Stimulated activated CD4-positive, alpha-beta T cell treated with anti-CD3 and anti-CD28 coated beads, TNF-alpha, amount 100 ng/mL, for 24 hours (primary cell): ENCODE measurements at regions not wholly inside any gene's neighbourhood (a gene's known extent, or its start where the extent isn't known, plus 50 kb on each side); places are given as distances from the start of the nearest gene placed in this dataset.

Experiments used
- DNase-seq, 3 experiments: peaks; one replicate each; pipeline ENCODE4 v3.0.0-alpha.2; 2020; ENCODE audit warnings: low read depth in 3 of 3

GRCh38 chr6:45791211-45792168 is 224.2 kb downstream of the CLIC5 start:
- DNase-seq, result no peak

GRCh38 chr6:45789238-45789637 is 226.4 kb downstream of the CLIC5 start:
- DNase-seq, result no peak

- DNase-seq, result no peak
These were observed 228.3 kb downstream of the CLIC5 start for GRCh38 chr6:45787384-45787783.

- no peak for DNase-seq
These were observed 229.3 kb downstream of the CLIC5 start for GRCh38 chr6:45786355-45786781.

- DNase-seq, result no peak
These were observed 231.4 kb downstream of the CLIC5 start for GRCh38 chr6:45784250-45784649.

- DNase-seq, result no peak
These were observed 231.9 kb downstream of the CLIC5 start for GRCh38 chr6:45783716-45784115.

- no peak for DNase-seq
These were observed 233.8 kb downstream of the CLIC5 start for GRCh38 chr6:45781890-45782289.

- no peak for DNase-seq
These were observed 235.1 kb downstream of the CLIC5 start for GRCh38 chr6:45780523-45780922.

- no peak for DNase-seq
These were observed 240.5 kb downstream of the CLIC5 start for GRCh38 chr6:45775026-45775697.

- no peak for DNase-seq
These were observed 241.8 kb downstream of the CLIC5 start for GRCh38 chr6:45773906-45774305.

- no peak for DNase-seq
These were observed 242.7 kb downstream of the CLIC5 start for GRCh38 chr6:45772886-45773495.

GRCh38 chr6:45772051-45772450 is 243.6 kb downstream of the CLIC5 start:
- no peak for DNase-seq

GRCh38 chr6:45763281-45763680 is 252.4 kb downstream of the CLIC5 start:
- DNase-seq, result no peak

GRCh38 chr6:45759472-45759810 is 256.2 kb downstream of the CLIC5 start:
- no peak for DNase-seq

GRCh38 chr6:45758787-45759471 is 256.7 kb downstream of the CLIC5 start:
- no peak for DNase-seq

- DNase-seq, result no peak
These were observed 258.1 kb downstream of the CLIC5 start for GRCh38 chr6:45757443-45758130.

GRCh38 chr6:45756606-45757005 is 259.1 kb downstream of the CLIC5 start:
- no peak for DNase-seq

GRCh38 chr6:45754432-45754831 is 261.2 kb downstream of the CLIC5 start:
- no peak for DNase-seq

- DNase-seq, result no peak
These were observed 269.6 kb downstream of the CLIC5 start for GRCh38 chr6:45746046-45746445.

GRCh38 chr6:45743028-45743615 is 272.5 kb downstream of the CLIC5 start:
- no peak for DNase-seq

GRCh38 chr6:45742591-45742990 is 273.1 kb downstream of the CLIC5 start:
- no peak for DNase-seq
